Vagina (tissue), 2 donors: ENCODE measurements at regions not wholly inside any gene's neighbourhood (a gene's known extent, or its start where the extent isn't known, plus 50 kb on each side); places are given as distances from the start of the nearest gene placed in this dataset.

ENCODE experiments used
- DNase-seq, 2 donors: peaks; one replicate each; pipeline ENCODE4 v3.0.0-alpha.2; 2017; ENCODE audit errors: extremely low spot score in 2 of 2
- H3K27ac ChIP-seq: fragments of 200-600 bp; sonication (generic); one replicate; pipeline ENCODE4 v1.5.1; 2019
- H3K27me3 ChIP-seq: fragments of 200-600 bp; sonication (generic); one replicate; pipeline ENCODE4 v1.5.1; 2019
- H3K36me3 ChIP-seq, 2 donors: fragments of 200-600 bp; sonication (generic); one replicate each; pipeline ENCODE4 v1.5.1; 2017 to 2019
- H3K4me1 ChIP-seq: fragments of 200-600 bp; sonication (generic); one replicate; pipeline ENCODE4 v1.5.1; 2019
- H3K4me3 ChIP-seq, 2 donors: fragments of 200-600 bp; sonication (generic); 1 replicate in 1 of 2; 2 replicates in 1 of 2; pipeline ENCODE4 v1.5.1; 2016 to 2019
- H3K9me3 ChIP-seq: fragments of 200-600 bp; sonication (generic); one replicate; pipeline ENCODE4 v1.5.1; 2019
- CTCF ChIP-seq, 3 experiments: fragments of 450-650 bp in 2 of 3; fragments of 200-600 bp in 1 of 3; sonication (generic) in 1 of 3; IDR thresholded peaks; one replicate each; pipeline ENCODE4 v1.5.1; 2017 to 2019; ENCODE audit warnings: antibody characterized with exemption in 3 of 3, mild to moderate bottlenecking in 2 of 3, moderate library complexity in 2 of 3
- POLR2A ChIP-seq, 2 donors: fragments of 450-650 bp; IDR thresholded peaks; one replicate each; pipeline ENCODE4 v1.6.1; 2017; ENCODE audit warnings: antibody characterized with exemption in 2 of 2, mild to moderate bottlenecking in 2 of 2, moderate library complexity in 2 of 2
- POLR2AphosphoS5 ChIP-seq, 2 donors: sonication (generic); formaldehyde crosslinking; IDR thresholded peaks; one replicate each; pipeline ENCODE4 v1.9.0; 2017; ENCODE audit warnings: antibody characterized with exemption in 2 of 2, mild to moderate bottlenecking in 2 of 2, low read depth in 1 of 2; ENCODE audit not compliant: insufficient read depth in 1 of 2
- intact Hi-C: fragments of 100-400 bp; cut with DNase I; formaldehyde crosslinking; loops from one replicate; pipeline ENCODE4 v1.15.1; 2023

DNA sequence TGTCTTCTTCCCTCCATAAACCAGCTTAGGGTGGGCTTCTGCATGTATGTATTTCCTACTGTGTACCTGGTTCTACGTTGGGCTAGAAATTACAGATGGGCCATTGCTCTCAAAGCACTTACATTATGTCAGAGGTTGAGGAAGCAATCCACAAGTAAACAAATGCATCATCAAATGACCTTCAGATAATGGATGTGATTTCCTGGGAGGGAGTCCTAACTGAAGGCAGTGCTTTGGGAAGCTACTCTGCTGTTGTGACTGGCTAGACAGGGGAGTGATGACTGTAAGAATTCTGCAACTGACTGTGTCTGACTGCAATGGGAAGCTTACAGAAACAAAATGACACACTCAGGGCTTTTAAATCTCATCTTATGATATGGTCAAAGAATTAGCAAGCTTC, 71.0 kb upstream of the PRR23E start:
- Histone ChIP-seq H3K36me3 (no peaks in the 10 kb centered on the region), H3K27me3 (no peaks in the 10 kb centered on the region), H3K4me3 (no peak overlapping the region), H3K27ac (no peak overlapping the region), H3K4me1 (no peaks in the 10 kb centered on the region), H3K9me3 (no peaks in the 10 kb centered on the region)
- DNase-seq = no peak
- no peak for TF ChIP-seq CTCF (IDR thresholded peaks at IDR 0.05)
- intact Hi-C loops = no loop called here

DNA sequence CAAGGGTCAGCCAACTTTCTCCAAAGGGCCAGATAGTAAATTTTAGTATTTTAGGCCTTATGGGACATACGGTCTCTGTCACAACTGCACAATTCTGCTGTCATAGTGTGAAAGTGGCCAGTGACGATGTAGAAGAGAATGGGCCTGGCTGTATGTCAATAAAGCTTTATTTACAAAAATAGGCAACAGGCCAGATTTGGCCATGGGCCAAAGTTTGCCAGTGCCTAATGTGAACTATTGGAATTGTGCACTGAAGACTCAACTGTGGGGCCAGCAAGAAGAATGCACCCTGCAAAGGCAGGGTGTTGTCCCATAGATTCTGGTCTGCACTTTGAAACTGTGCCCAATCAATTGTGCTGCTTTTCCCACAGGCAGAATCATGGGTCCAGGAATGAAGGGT, 69.4 kb upstream of the PRR23E start:
- Histone ChIP-seq H3K27me3 (no peaks in the 10 kb centered on the region), H3K27ac (no peak overlapping the region), H3K4me1 (no peaks in the 10 kb centered on the region), H3K4me3 (no peak overlapping the region), H3K9me3 (no peaks in the 10 kb centered on the region), H3K36me3 (no peaks in the 10 kb centered on the region)
- intact Hi-C loops = no loop called here
- no peak for TF ChIP-seq CTCF (IDR thresholded peaks at IDR 0.05)
- TF ChIP-seq POLR2A (IDR thresholded peaks at IDR 0.05) = no peak
- TF ChIP-seq POLR2AphosphoS5 (IDR thresholded peaks at IDR 0.05; ENCODE audit: insufficient read depth in 1 of 2, low read depth in 1 of 2) = no peak
- peak in 1 of 2 donors; percentile 61 for DNase-seq

- H3K27me3 ChIP-seq = no peaks in the 10 kb centered on the region
- intact Hi-C loops = no loop called here
- no peaks in the 10 kb centered on the region for H3K4me1 ChIP-seq
- no peak overlapping the region for H3K4me3 ChIP-seq
- H3K9me3 ChIP-seq = no peaks in the 10 kb centered on the region
- H3K27ac ChIP-seq = no peak overlapping the region
- TF ChIP-seq POLR2AphosphoS5 (IDR thresholded peaks at IDR 0.05; ENCODE audit: insufficient read depth in 1 of 2, low read depth in 1 of 2) (no peak), POLR2A (IDR thresholded peaks at IDR 0.05) (no peak), CTCF (IDR thresholded peaks at IDR 0.05) (no peak)
- no peak for DNase-seq
- H3K36me3 ChIP-seq = no peaks in the 10 kb centered on the region
Measured at GRCh38 chr3:127124120-127124519, 68.8 kb upstream of the PRR23E start.

- Histone ChIP-seq H3K27ac (no peak overlapping the region), H3K9me3 (no peaks in the 10 kb centered on the region), H3K4me3 (no peak overlapping the region), H3K27me3 (no peaks in the 10 kb centered on the region), H3K36me3 (no peaks in the 10 kb centered on the region), H3K4me1 (peaks cover 26% of the 10 kb centered on the region)
- no peak for TF ChIP-seq POLR2AphosphoS5 (IDR thresholded peaks at IDR 0.05; ENCODE audit: insufficient read depth in 1 of 2, low read depth in 1 of 2)
- no peak for TF ChIP-seq POLR2A (IDR thresholded peaks at IDR 0.05)
- no peak for TF ChIP-seq CTCF (IDR thresholded peaks at IDR 0.05)
- intact Hi-C loops = loop anchor here (5.0 kb wide), 1 partner anchor 889 kb away; no protein-coding TSS in a partner anchor
- no peak for DNase-seq
Measured at GRCh38 chr3:127131424-127132170, 61.3 kb upstream of the PRR23E start.

- Histone ChIP-seq H3K9me3 (no peaks in the 10 kb centered on the region), H3K4me1 (peaks cover 26% of the 10 kb centered on the region), H3K36me3 (no peaks in the 10 kb centered on the region), H3K27me3 (no peaks in the 10 kb centered on the region), H3K4me3 (no peak overlapping the region), H3K27ac (no peak overlapping the region)
- TF ChIP-seq POLR2AphosphoS5 (IDR thresholded peaks at IDR 0.05; ENCODE audit: insufficient read depth in 1 of 2, low read depth in 1 of 2) = no peak
- no peak for TF ChIP-seq CTCF (IDR thresholded peaks at IDR 0.05)
- no peak for TF ChIP-seq POLR2A (IDR thresholded peaks at IDR 0.05)
- no peak for DNase-seq
- intact Hi-C loops = loop anchor here (5.0 kb wide), 1 partner anchor 891 kb away; no protein-coding TSS in a partner anchor
Measured at GRCh38 chr3:127132876-127133275, 60.1 kb upstream of the PRR23E start.
